GM06990 (cell line): ENCODE measurements at regions not wholly inside any gene's neighbourhood (a gene's known extent, or its start where the extent isn't known, plus 50 kb on each side); places are given as distances from the start of the nearest gene placed in this dataset.

Experiments used
- DNase-seq: peaks from one replicate; pipeline ENCODE4 v3.0.0-alpha.2; 2011; ENCODE audit not compliant: insufficient read length; ENCODE audit errors: extremely low read depth
- H3K27me3 ChIP-seq: replicated peaks from 2 replicates; pipeline ENCODE4 v1.6.0; 2011; ENCODE audit warnings: low read length; ENCODE audit not compliant: control insufficient read depth, insufficient read depth
- H3K36me3 ChIP-seq: 2 replicates; pipeline ENCODE4 v1.5.1; 2011; ENCODE audit warnings: low read length; ENCODE audit not compliant: control insufficient read depth, insufficient read depth
- H3K4me3 ChIP-seq: replicated peaks from 2 replicates; pipeline ENCODE4 v1.5.1; 2011; ENCODE audit warnings: low read depth, mild to moderate bottlenecking, control low read depth, low read length
- TF ChIP-seq, protein P1 (sequence below): IDR thresholded peaks from 2 replicates; pipeline ENCODE4 v1.5.1; 2011; ENCODE audit warnings: low read length, control low read depth, mild to moderate bottlenecking, inconsistent platforms; ENCODE audit not compliant: insufficient read depth, poor library complexity, severe bottlenecking

DNA sequence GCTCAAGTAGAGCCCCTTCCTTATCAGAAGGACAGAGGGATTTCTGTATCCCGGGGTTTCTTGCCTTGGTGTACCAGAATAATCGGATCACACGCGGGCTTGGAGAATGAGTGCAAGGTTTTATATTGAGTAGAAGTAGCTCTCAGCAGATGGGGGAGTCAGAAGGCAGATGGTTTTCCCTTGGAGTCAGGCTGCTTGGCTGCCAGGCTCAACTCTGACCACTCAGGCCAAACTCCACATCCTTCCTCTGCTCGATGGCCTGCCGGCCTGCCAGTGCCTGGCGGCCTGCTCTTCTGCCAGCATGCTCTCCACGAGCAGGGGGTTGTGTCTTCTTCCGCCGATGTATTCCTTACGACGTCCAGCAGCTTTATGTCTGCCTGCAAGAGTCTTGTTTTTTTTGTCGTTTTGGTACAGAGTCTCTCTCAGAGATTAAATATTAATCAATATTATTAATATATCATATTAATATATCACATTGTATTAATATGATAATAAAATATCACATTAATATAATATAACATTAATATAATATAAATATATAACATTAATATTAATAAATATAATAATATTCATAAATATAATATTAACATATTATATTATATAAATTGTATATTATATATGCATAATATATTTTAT is 229.2 kb upstream of the WSCD1 start:
- no peak overlapping the region for H3K4me3 ChIP-seq
- no peak for DNase-seq
- TF ChIP-seq, protein P1, sequence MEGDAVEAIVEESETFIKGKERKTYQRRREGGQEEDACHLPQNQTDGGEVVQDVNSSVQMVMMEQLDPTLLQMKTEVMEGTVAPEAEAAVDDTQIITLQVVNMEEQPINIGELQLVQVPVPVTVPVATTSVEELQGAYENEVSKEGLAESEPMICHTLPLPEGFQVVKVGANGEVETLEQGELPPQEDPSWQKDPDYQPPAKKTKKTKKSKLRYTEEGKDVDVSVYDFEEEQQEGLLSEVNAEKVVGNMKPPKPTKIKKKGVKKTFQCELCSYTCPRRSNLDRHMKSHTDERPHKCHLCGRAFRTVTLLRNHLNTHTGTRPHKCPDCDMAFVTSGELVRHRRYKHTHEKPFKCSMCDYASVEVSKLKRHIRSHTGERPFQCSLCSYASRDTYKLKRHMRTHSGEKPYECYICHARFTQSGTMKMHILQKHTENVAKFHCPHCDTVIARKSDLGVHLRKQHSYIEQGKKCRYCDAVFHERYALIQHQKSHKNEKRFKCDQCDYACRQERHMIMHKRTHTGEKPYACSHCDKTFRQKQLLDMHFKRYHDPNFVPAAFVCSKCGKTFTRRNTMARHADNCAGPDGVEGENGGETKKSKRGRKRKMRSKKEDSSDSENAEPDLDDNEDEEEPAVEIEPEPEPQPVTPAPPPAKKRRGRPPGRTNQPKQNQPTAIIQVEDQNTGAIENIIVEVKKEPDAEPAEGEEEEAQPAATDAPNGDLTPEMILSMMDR, result no peak

DNA sequence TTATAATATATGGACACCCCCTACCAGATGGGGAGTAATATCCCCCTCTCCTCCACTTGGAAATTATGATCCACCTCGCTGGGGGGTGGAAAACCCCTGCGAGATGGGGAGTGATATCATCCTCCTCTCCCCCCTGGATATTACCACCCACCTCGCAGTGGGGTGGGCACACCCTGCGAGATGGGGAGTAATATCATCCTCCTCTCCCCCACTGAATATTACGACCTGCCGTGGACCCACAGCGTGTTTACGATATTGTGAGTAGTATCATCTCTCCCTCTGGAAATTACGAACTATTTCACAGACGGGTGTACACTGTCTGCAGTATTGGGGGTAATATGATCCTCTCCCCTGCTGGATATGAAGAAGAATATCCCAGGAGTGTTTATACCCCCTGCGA is 228.3 kb upstream of the WSCD1 start:
- Histone ChIP-seq H3K4me3 (no peak overlapping the region), H3K36me3 (no peaks in the 10 kb centered on the region), H3K27me3 (no peaks in the 10 kb centered on the region)
- DNase-seq, result no peak
- TF ChIP-seq, protein P1, result no peak

More for the DNA sequence above, 229.2 kb upstream of the WSCD1 start:
- Histone ChIP-seq H3K36me3 (no peaks in the 10 kb centered on the region), H3K27me3 (no peaks in the 10 kb centered on the region)

DNA sequence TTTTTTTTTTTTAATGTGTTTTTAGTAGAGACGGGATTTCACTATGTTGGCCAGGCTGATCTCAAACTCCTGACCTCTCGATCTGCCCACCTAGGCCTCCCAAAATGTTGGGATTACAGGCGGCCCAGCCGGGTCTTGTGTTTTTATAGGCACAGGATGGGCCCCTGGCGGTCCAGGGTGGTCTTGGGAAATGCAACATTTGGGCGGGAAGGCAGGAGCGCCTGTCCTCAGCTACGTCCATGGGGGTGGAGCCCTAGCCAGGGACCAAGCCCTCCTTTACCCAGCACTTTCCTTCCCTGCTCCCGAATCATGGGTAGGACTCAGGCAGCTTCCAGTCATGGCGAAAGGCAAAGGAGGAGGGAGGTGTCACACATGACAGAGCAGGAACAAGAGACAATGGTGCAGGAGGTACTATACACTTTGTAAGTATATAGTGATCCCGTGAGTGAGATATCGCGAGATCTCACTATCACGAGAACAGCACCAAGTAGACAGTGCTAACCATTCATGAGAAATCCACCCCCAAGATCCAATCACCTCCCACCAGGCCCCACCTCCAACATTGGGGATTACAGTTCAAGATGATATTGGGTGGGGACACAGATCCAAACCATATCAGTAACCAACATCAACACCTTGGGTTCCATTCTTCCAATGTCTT is 226.7 kb upstream of the WSCD1 start:
- Histone ChIP-seq H3K4me3 (no peak overlapping the region), H3K36me3 (no peaks in the 10 kb centered on the region), H3K27me3 (no peaks in the 10 kb centered on the region)
- TF ChIP-seq, protein P1, result no peak
- DNase-seq, result no peak

DNA sequence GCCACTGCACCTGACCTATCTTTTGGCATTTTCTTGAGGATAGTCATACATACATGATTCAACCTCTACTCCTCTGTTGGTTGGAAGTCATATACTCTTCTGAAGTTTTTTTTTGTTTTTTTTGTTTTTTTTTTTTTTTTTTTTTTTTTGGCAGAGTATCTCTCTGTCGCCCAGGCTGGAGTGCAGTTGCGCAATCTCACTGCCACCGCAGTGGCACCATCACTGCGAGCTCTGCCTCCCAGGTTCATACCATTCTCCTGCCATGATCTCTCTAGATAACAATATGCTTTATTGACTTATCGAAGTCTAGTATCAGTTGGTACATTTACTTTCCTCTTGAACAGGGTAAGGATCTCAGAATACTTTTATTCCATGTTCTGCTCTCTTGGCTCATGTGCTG is 224.2 kb upstream of the WSCD1 start:
- no peaks in the 10 kb centered on the region for H3K27me3 ChIP-seq
- DNase-seq, result no peak
- TF ChIP-seq, protein P1, result no peak
- H3K36me3 ChIP-seq, result no peaks in the 10 kb centered on the region
- H3K4me3 ChIP-seq, result no peak overlapping the region

DNA sequence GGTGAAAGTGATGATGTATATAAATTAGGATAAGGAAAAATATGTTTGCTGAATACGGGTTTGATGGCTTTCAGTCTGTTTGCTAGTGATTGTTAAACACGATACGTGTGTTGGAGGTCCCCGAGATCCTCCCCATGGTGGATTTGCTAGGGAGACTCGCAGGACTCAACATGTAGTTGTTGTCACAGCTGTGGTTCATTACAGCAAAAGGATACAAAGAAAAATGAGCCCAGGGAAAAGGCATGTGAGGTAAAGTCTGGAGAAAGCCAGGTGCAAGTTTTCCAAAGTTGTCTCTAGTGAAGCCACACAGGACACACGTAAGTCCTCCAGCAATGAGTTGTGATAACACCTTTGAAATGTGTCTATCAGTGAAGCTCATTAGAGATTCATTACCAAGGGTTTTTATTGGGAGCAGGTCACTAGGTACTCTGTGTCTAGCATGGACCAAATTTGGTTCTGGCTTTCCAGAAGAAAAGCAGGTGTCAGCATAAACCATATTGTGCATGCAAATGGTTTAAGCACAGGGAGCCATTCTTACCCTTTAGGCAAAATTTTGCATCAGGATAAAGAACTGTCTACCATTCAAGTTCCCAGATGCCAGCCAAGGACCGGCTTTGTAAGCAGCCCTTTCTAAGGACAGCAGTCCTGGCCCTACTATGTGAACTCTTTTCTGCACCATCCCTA is 215.2 kb upstream of the WSCD1 start:
- Histone ChIP-seq H3K4me3 (no peak overlapping the region), H3K27me3 (no peaks in the 10 kb centered on the region), H3K36me3 (no peaks in the 10 kb centered on the region)
- DNase-seq, result no peak
- TF ChIP-seq, protein P1, result no peak
